ENCODE measurements at regions not wholly inside any gene's neighbourhood (a gene's known extent, or its start where the extent isn't known, plus 50 kb on each side); places are given as distances from the start of the nearest gene placed in this dataset.
"Not testable (repeated sequence)": the region's sequence is repeated elsewhere in the genome, so short reads cannot be mapped to it uniquely, and the experiment has no call there.

DNA sequence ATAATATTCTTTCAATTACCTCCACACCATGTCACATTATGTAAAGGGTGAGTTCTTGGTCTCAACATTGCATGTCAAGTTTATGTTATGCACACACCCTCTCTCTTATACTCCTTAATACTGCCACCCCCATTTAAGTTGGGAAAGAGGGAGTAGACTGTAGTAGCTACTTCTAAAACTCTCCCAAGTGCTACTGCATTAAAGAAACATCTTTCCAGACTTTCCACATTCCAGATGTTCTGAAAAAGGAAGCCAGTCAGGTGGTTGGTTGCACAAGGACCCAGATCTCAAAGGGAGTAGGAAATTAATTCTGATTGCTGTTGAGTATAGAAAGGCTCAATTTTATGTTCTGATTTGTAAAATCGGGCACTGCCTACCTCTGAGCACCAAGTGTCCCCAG lies 419.5 kb downstream of the CD83 start:
- no peak for DNase-seq
- TF ChIP-seq GATA1 (IDR thresholded peaks at IDR 0.05; ENCODE audit: low read depth, low read length) (no peak), POLR2A (IDR thresholded peaks at IDR 0.05; ENCODE audit: low read length) (no peak)

DNA sequence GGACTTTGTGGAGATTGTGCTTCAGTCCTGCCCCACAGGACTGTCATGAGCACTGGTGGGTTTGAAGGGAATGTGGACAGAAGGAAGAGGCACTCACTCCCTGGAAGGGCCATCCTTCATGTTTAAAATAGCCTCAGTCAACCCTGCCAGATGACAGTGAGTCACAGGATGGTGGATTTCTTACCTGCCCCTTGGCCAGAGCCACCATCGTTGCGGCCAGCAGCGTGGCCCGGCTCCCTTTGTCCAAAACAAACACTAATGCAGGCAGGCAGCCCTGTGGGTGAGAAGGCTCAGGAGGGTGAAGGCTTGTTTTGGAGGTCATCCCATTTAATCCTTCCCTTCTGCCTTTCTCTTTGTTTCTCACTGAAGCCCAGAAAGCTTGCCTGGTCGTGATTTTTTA lies 422.7 kb downstream of the CD83 start:
- TF ChIP-seq GATA1 (IDR thresholded peaks at IDR 0.05; ENCODE audit: low read depth, low read length) (no peak), POLR2A (IDR thresholded peaks at IDR 0.05; ENCODE audit: low read length) (no peak)
- DNase-seq = no peak

- DNase-seq = no peak
- no peak for TF ChIP-seq POLR2A (IDR thresholded peaks at IDR 0.05; ENCODE audit: low read length)
- TF ChIP-seq GATA1 (IDR thresholded peaks at IDR 0.05; ENCODE audit: low read depth, low read length) = no peak
Measured at GRCh38 chr6:14540810-14541540, 423.4 kb downstream of the CD83 start.

GRCh38 chr6:14542670-14543366 lies 425.2 kb downstream of the CD83 start:
- TF ChIP-seq POLR2A (IDR thresholded peaks at IDR 0.05; ENCODE audit: low read length) (no peak), GATA1 (IDR thresholded peaks at IDR 0.05; ENCODE audit: low read depth, low read length) (no peak)
- DNase-seq = peak in 1 of 2 experiments; percentile 5

DNA sequence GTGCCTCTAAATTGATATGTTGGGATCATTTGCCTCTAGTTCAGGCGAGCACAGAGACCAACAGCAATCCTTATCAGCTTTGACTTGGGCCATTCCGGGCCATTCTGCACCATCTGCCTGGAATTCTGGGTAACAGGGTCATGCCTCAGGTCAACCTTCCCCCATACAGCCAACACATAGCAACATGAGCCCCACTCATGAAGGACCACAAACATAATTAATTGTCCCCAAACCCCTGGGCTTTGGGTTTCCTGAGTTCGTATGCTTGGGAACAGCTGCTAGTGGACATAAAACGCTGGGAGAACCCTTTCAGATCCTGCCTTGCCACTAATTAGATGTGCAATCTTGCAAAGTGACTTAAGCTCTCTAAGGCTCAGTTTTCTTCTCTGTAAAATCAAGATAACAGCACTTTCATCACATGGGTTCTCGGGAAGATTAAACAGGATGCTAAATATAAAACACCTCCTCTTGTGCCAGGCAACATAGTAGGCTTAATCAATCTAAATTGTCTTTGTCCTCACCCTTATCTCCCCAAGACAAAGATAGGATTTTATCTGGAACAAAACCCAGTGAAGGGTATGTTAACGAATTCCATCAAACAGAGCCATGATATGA lies 426.5 kb downstream of the CD83 start:
- no peak for DNase-seq
- no peak for TF ChIP-seq POLR2A (IDR thresholded peaks at IDR 0.05; ENCODE audit: low read length)
- no peak for TF ChIP-seq GATA1 (IDR thresholded peaks at IDR 0.05; ENCODE audit: low read depth, low read length)

GRCh38 chr6:14544666-14545065 lies 427.1 kb downstream of the CD83 start:
- TF ChIP-seq GATA1 (IDR thresholded peaks at IDR 0.05; ENCODE audit: low read depth, low read length) = no peak
- TF ChIP-seq POLR2A (IDR thresholded peaks at IDR 0.05; ENCODE audit: low read length) = no peak
- no peak for DNase-seq

- TF ChIP-seq GATA1 (IDR thresholded peaks at IDR 0.05; ENCODE audit: low read depth, low read length) = no peak
- TF ChIP-seq POLR2A (IDR thresholded peaks at IDR 0.05; ENCODE audit: low read length) = no peak
- DNase-seq = no peak
Measured at GRCh38 chr6:14545496-14545895, 427.9 kb downstream of the CD83 start.

- no peak for DNase-seq
- TF ChIP-seq GATA1 (IDR thresholded peaks at IDR 0.05; ENCODE audit: low read depth, low read length) (no peak), POLR2A (IDR thresholded peaks at IDR 0.05; ENCODE audit: low read length) (no peak)
Measured at GRCh38 chr6:14546036-14546435, 428.5 kb downstream of the CD83 start.

DNA sequence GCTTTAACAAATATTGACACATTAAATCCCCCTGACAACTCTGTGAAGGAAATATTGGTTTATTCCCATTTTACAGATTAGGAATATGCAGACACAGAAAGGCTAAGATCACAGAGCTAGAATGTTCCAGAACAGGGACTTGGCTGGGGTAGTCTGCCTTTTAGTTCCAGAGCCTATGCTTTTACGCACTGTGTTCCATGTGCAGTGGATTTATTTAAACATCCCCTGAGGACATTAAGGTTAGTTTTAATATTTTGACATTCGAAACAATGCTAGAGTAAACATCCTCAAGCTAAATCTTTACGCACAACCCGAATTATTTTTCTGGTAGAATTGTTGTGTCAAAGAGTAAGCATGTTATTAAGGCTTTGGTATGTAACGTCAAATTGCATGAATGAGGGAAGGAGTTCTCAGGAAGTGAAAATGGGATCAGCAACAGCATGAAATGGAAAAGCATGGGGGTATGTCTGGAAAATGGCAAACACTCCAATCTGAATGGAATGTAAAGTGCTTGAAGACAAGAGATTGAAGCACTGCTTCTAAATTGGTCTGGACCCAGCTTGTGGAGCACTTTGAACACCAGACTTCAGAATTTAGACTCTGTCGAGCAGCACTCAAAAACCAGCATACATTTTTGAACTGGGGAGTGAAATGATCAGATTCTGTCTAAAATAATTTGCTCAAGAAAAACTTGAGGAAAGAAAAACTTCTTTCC lies 429.9 kb downstream of the CD83 start:
- TF ChIP-seq POLR2A (IDR thresholded peaks at IDR 0.05; ENCODE audit: low read length) = no peak
- DNase-seq = no peak

DNA sequence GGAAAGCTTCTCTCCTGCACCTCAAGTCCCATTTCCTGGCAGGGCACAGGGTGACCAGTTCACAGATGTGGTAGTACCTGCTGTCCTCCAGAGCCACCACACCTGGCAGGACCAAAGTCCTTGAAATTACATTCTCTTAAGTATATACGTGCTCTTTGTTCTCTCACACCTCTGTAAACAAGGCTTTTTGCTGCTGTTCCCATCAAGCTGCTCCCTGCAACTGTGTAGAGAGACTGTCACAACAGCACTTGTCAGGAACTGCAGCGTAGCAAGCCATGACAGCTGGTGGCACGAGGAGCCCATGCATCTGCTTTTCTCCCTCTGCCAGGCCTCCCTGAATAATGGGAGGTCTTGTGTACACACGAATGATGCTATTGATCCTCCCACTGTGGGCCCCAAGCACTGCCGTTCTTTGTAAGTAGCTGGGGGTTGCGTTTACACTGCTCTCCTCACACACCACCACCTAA lies 431.8 kb downstream of the CD83 start:
- TF ChIP-seq GATA1 (IDR thresholded peaks at IDR 0.05; ENCODE audit: low read depth, low read length) (no peak), POLR2A (IDR thresholded peaks at IDR 0.05; ENCODE audit: low read length) (no peak)
- DNase-seq = no peak

- no peak for DNase-seq
- no peak for TF ChIP-seq GATA1 (IDR thresholded peaks at IDR 0.05; ENCODE audit: low read depth, low read length)
- TF ChIP-seq POLR2A (IDR thresholded peaks at IDR 0.05; ENCODE audit: low read length) = no peak
Measured at GRCh38 chr6:14549871-14550270, 432.3 kb downstream of the CD83 start.

GRCh38 chr6:14550410-14550809 lies 432.8 kb downstream of the CD83 start:
- TF ChIP-seq GATA1 (IDR thresholded peaks at IDR 0.05; ENCODE audit: low read depth, low read length) = no peak
- TF ChIP-seq POLR2A (IDR thresholded peaks at IDR 0.05; ENCODE audit: low read length) = no peak
- DNase-seq = no peak

- TF ChIP-seq POLR2A (IDR thresholded peaks at IDR 0.05; ENCODE audit: low read length) = no peak
- TF ChIP-seq GATA1 (IDR thresholded peaks at IDR 0.05; ENCODE audit: low read depth, low read length) = no peak
- DNase-seq = no peak
Measured at GRCh38 chr6:14550822-14551221, 433.2 kb downstream of the CD83 start.

DNA sequence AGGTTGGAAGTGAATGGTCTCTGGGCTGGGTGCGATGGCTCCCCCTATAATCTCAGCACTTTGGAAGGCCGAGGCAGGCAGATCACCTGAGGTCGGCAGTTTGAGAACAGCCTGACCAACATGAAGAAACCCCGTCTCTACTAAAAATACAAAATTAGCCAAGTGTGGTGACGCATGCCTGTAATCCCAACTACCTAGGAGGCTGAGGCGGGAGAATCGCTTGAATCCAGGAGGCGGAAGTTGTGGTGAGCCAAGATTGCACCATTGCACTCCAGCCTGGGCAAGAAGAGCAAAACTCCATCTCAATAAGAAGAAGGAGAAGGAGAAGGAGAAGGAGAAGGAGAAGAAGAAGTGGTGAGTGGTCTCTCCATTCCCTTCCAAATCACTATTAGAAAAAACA lies 434.0 kb downstream of the CD83 start:
- not testable (repeated sequence) for DNase-seq

All from erythroblast (primary cell).